Right lobe of liver (tissue), 4 donors: ENCODE measurements at regions not wholly inside any gene's neighbourhood (a gene's known extent, or its start where the extent isn't known, plus 50 kb on each side); places are given as distances from the start of the nearest gene placed in this dataset.
"Not testable (repeated sequence)": the region's sequence is repeated elsewhere in the genome, so short reads cannot be mapped to it uniquely, and the experiment has no call there.

ENCODE experiments used
- POLR2A ChIP-seq: fragments of 450-650 bp; IDR thresholded peaks from one replicate; pipeline ENCODE4 v1.6.1; 2017; ENCODE audit warnings: antibody characterized with exemption, mild to moderate bottlenecking
- TF ChIP-seq, protein P1 (sequence below), 4 donors: fragments of 200-600 bp in 3 of 4; fragments of 450-650 bp in 1 of 4; IDR thresholded peaks; one replicate each; pipeline versions ENCODE4 v1.5.1 to v1.8.0; 2016 to 2022; ENCODE audit warnings: antibody characterized with exemption in 4 of 4, mild to moderate bottlenecking in 2 of 4
- donor health status: DM: no; HTN: no; CAD: no.
- donor health status: DM: no; HTN: no; CAD: no.
- donor health status: DM: no; HTN: yes; CAD: no.

DNA sequence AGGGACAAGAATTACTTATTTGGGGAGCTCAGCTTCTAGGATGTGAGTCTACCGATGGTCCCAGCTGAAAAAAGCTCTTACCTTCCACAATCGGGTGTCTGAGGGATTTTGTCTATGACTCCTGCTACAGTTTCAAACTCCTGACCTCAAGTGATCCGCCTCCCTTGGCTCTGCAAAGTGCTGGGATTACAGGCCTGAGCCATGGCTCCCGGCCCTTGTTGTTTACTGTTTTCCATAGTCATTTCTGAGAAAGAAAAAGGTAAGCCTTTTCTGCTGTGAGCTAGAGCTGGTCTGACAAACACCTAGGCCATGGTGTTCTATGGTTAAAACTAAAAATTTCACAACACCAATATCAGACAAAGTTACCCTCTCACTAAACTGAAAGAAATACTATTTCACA, 57.5 kb downstream of the PPIAL4C start:
- TF ChIP-seq, protein P1, sequence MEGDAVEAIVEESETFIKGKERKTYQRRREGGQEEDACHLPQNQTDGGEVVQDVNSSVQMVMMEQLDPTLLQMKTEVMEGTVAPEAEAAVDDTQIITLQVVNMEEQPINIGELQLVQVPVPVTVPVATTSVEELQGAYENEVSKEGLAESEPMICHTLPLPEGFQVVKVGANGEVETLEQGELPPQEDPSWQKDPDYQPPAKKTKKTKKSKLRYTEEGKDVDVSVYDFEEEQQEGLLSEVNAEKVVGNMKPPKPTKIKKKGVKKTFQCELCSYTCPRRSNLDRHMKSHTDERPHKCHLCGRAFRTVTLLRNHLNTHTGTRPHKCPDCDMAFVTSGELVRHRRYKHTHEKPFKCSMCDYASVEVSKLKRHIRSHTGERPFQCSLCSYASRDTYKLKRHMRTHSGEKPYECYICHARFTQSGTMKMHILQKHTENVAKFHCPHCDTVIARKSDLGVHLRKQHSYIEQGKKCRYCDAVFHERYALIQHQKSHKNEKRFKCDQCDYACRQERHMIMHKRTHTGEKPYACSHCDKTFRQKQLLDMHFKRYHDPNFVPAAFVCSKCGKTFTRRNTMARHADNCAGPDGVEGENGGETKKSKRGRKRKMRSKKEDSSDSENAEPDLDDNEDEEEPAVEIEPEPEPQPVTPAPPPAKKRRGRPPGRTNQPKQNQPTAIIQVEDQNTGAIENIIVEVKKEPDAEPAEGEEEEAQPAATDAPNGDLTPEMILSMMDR (IDR thresholded peaks at IDR 0.05): not testable (repeated sequence)
- TF ChIP-seq POLR2A: peak; percentile 26
